Endothelial cell of umbilical vein (primary cell): ENCODE measurements at regions not wholly inside any gene's neighbourhood (a gene's known extent, or its start where the extent isn't known, plus 50 kb on each side); places are given as distances from the start of the nearest gene placed in this dataset.

Experiments
- BruUV-seq: library from RNA; stranded (reverse); fragments of 400-500 nt; replicated peaks from 2 replicates; lab custom pipeline; 2021; lab: Mats Ljungman, UMichigan
- CTCF ChIA-PET: fragments of 300-600, 350-600 bp; sonication (Branson Sonifier 250); formaldehyde crosslinking; loops from one replicate; lab custom pipeline; 2021; ENCODE audit warnings: antibody characterized with exemption, inconsistent platforms; lab: Charles Lee
- POLR2A ChIA-PET: fragments of 300-600, 350-600 bp; sonication (Branson Sonifier 250); formaldehyde crosslinking; loops from one replicate; lab custom pipeline; 2021; ENCODE audit warnings: antibody characterized with exemption, inconsistent platforms; lab: Charles Lee
- DNase-seq: peaks from one replicate; pipeline ENCODE4 v3.0.0-alpha.2; 2011; ENCODE audit warnings: low read depth, low spot score
- FAIRE-seq: peaks from 2 replicates; lab custom pipeline; 2011; peaks lifted over from hg19 to GRCh38; lab: Jason Lieb, UNC
- H2AFZ ChIP-seq: 2 replicates; pipeline ENCODE4 v1.6.0; 2012; ENCODE audit warnings: low read depth, low read length, control low read depth, inconsistent platforms
- H3K27ac ChIP-seq: 2 replicates; pipeline ENCODE4 v1.5.1; 2011; ENCODE audit warnings: low read depth, mild to moderate bottlenecking, control low read depth, low read length, moderate library complexity; ENCODE audit not compliant: insufficient read depth
- H3K27me3 ChIP-seq, 2 experiments: 2 replicates each; pipeline versions ENCODE4 v1.6.0 to v1.6.1; 2011; ENCODE audit warnings: low read length in 2 of 2, mixed read lengths in 1 of 2; ENCODE audit not compliant: control insufficient read depth in 2 of 2, insufficient read depth in 2 of 2
- H3K36me3 ChIP-seq, 2 experiments: 2 replicates in 1 of 2; 3 replicates in 1 of 2; pipeline ENCODE4 v1.5.1; 2011; ENCODE audit warnings: low read length in 2 of 2, mild to moderate bottlenecking in 1 of 2, moderate library complexity in 1 of 2; ENCODE audit not compliant: control insufficient read depth in 2 of 2, insufficient read depth in 2 of 2; ENCODE audit errors: extremely low read depth in 1 of 2
- H3K4me1 ChIP-seq: 3 replicates; pipeline ENCODE4 v1.5.1; 2011; ENCODE audit warnings: mild to moderate bottlenecking, low read length; ENCODE audit not compliant: control insufficient read depth, insufficient read depth; ENCODE audit errors: extremely low read depth
- H3K4me2 ChIP-seq: 2 replicates; pipeline ENCODE4 v1.6.1; 2011; ENCODE audit warnings: low read length, control low read depth, mixed read lengths; ENCODE audit not compliant: insufficient read depth
- H3K4me3 ChIP-seq, 3 experiments: fragments of 200-600 bp in 1 of 3; sonication (generic), shearing (Covaris generic) in 1 of 3; replicated peaks in 1 of 3; 2 replicates each; pipeline ENCODE4 v1.5.1; 2011 to 2016; ENCODE audit warnings: control low read depth in 3 of 3, low read length in 3 of 3, mild to moderate bottlenecking in 2 of 3, inconsistent platforms in 1 of 3, low read depth in 1 of 3, moderate library complexity in 1 of 3; ENCODE audit not compliant: insufficient read depth in 1 of 3
- H3K79me2 ChIP-seq: 2 replicates; pipeline ENCODE4 v1.6.0; 2012; ENCODE audit warnings: low read length, inconsistent platforms; ENCODE audit not compliant: control insufficient read depth, insufficient read depth
- H3K9ac ChIP-seq: replicated peaks from 2 replicates; pipeline ENCODE3; 2011; ENCODE audit warnings: low read length, control low read depth; ENCODE audit not compliant: insufficient read depth; ENCODE audit errors: extremely low read depth
- H3K9me1 ChIP-seq: replicated peaks from 3 replicates; pipeline ENCODE4 v1.6.0; 2011; ENCODE audit warnings: mild to moderate bottlenecking, low read length; ENCODE audit not compliant: control insufficient read depth, insufficient read depth; ENCODE audit errors: extremely low read depth
- H3K9me3 ChIP-seq: replicated peaks from 2 replicates; pipeline ENCODE4 v1.5.1; 2012; ENCODE audit warnings: low read length, inconsistent platforms; ENCODE audit not compliant: control insufficient read depth, insufficient read depth
- H4K20me1 ChIP-seq: replicated peaks from 2 replicates; pipeline ENCODE3; 2011; ENCODE audit warnings: mild to moderate bottlenecking, low read length; ENCODE audit not compliant: control insufficient read depth, insufficient read depth; ENCODE audit errors: extremely low read depth
- CTCF ChIP-seq, 2 donors: IDR thresholded peaks; 1 replicate in 1 of 2; 2 replicates in 1 of 2; pipeline ENCODE4 v1.5.1; 2011; ENCODE audit warnings: low read length in 2 of 2, mild to moderate bottlenecking in 2 of 2, moderate library complexity in 2 of 2, control low read depth in 1 of 2, inconsistent platforms in 1 of 2, low read depth in 1 of 2; ENCODE audit not compliant: insufficient read depth in 1 of 2; ENCODE audit errors: extremely low read depth in 1 of 2
- EZH2 ChIP-seq: IDR thresholded peaks from 2 replicates; pipeline ENCODE4 v1.6.1; 2012; ENCODE audit warnings: borderline replicate concordance, low read depth, mild to moderate bottlenecking, moderate library complexity, low read length, inconsistent platforms; ENCODE audit not compliant: severe bottlenecking
- FOS ChIP-seq: IDR thresholded peaks from 2 replicates; pipeline ENCODE4 v1.6.1; 2011; ENCODE audit warnings: mild to moderate bottlenecking, low read length, moderate library complexity, borderline replicate concordance; ENCODE audit not compliant: insufficient read depth
- GATA2 ChIP-seq: IDR thresholded peaks from 2 replicates; pipeline ENCODE4 v1.7.0; 2011; ENCODE audit warnings: low read depth, mild to moderate bottlenecking, moderate library complexity, mixed read lengths, low read length; ENCODE audit not compliant: insufficient read length, insufficient read depth
- JUN ChIP-seq: IDR thresholded peaks from 2 replicates; pipeline ENCODE4 v1.6.1; 2011; ENCODE audit warnings: borderline replicate concordance, low read depth; ENCODE audit not compliant: insufficient read length, insufficient read depth
- MAX ChIP-seq: IDR thresholded peaks from 2 replicates; pipeline ENCODE4 v1.6.1; 2011; ENCODE audit not compliant: insufficient read depth, insufficient read length
- MYC ChIP-seq: IDR thresholded peaks from one replicate; pipeline ENCODE4 v1.6.1; 2011; ENCODE audit warnings: mild to moderate bottlenecking, low read depth, low read length
- POLR2A ChIP-seq: IDR thresholded peaks from 2 replicates; pipeline ENCODE4 v1.6.1; 2012; ENCODE audit warnings: low read depth, mild to moderate bottlenecking, control low read depth, low read length
- POLR2AphosphoS5 ChIP-seq: IDR thresholded peaks from 2 replicates; pipeline ENCODE4 v1.6.1; 2012; ENCODE audit warnings: low read depth, mild to moderate bottlenecking, control low read depth, low read length, moderate library complexity; ENCODE audit not compliant: insufficient read depth
- dilution Hi-C: fragments of 300-500 bp; cut with MboI; formaldehyde crosslinking; loops from one replicate; pipeline ENCODE4 v1.15.0; 2019; ENCODE audit warnings: low sequenced_read_pairs; ENCODE audit not compliant: extremely low pct_ligation_motif_present
- intact Hi-C: fragments of 100-400 bp; cut with micrococcal nuclease; formaldehyde crosslinking; loops from one replicate; pipeline ENCODE4 v1.10.0; 2022

- BruUV-seq = no TSS peak
- peak; percentile 13 for DNase-seq
- POLR2A ChIA-PET = no interaction called here
- H3K79me2 ChIP-seq = no peaks in the 10 kb centered on the region
- FAIRE-seq = peak; percentile 26
- H3K27me3 ChIP-seq = no peaks in the 10 kb centered on the region
- H3K4me3 ChIP-seq = no peak overlapping the region
- CTCF ChIA-PET = interaction anchor here (1.1 kb wide), 1 partner anchor 25 kb away, joined by 3 read pairs; no protein-coding TSS in a partner anchor
- dilution Hi-C loops = no loop called here
- no peaks in the 10 kb centered on the region for H4K20me1 ChIP-seq
- H2AFZ ChIP-seq = peak overlapping the region; percentile 50
- intact Hi-C loops = no loop called here
- H3K9me1 ChIP-seq = no peaks in the 10 kb centered on the region
- no peaks in the 10 kb centered on the region for H3K9me3 ChIP-seq
- H3K4me1 ChIP-seq = no peaks in the 10 kb centered on the region
- TF ChIP-seq MYC (no peak), POLR2AphosphoS5 (no peak), POLR2A (no peak), FOS (no peak), GATA2 (no peak), CTCF (IDR thresholded peaks at IDR 0.05; ENCODE audit: extremely low read depth in 1 of 2, insufficient read depth in 1 of 2, low read depth in 1 of 2, low read length in 2 of 2) (no peak), JUN (no peak), MAX (no peak), EZH2 (no peak)
- no peaks in the 10 kb centered on the region for H3K36me3 ChIP-seq
- H3K4me2 ChIP-seq = no peak overlapping the region
- no peak overlapping the region for H3K9ac ChIP-seq
- no peak overlapping the region for H3K27ac ChIP-seq
Measured at GRCh38 chr3:117084277-117084676, 374.7 kb downstream of the TUSC7 start.
